GM12878 (cell line): ENCODE measurements at regions not wholly inside any gene's neighbourhood (a gene's known extent, or its start where the extent isn't known, plus 50 kb on each side); places are given as distances from the start of the nearest gene placed in this dataset.

ENCODE experiments used
- ATAC-seq: fragments of 200-7000 bp; cut with Tn5 transposase; 3 replicates; pipeline ENCODE4 v1.9.1; 2020; ENCODE audit warnings: mild to moderate bottlenecking, moderate library complexity
- BruUV-seq: library from RNA; stranded (reverse); fragments of 400-500 nt; replicated peaks from 2 replicates; lab custom pipeline; 2021; lab: Mats Ljungman, UMichigan
- CTCF ChIA-PET: fragments of 300-600 bp; sonication (Branson Sonifier 250); formaldehyde crosslinking; extraction: SDS; loops from one replicate; lab custom pipeline; 2021; ENCODE audit warnings: inconsistent platforms; lab: Yijun Ruan, JAX
- POLR2A ChIA-PET: fragments of 350-600 bp; formaldehyde crosslinking; extraction: SDS; loops from one replicate; lab custom pipeline; 2021; ENCODE audit warnings: inconsistent platforms; lab: Charles Lee
- RAD21 ChIA-PET: fragments of 300-600 bp; sonication (Branson Sonifier 250); formaldehyde crosslinking; loops from one replicate; lab custom pipeline; 2023; ENCODE audit warnings: antibody characterized with exemption; ENCODE audit not compliant: unreplicated experiment; lab: Charles Lee
- SMC1A ChIA-PET: fragments of 300-600 bp; sonication (Branson Sonifier 250); formaldehyde crosslinking; loops from one replicate; lab custom pipeline; 2023; ENCODE audit not compliant: unreplicated experiment, uncharacterized antibody; lab: Charles Lee
- DNase-seq: peaks from one replicate; pipeline ENCODE4 v3.0.0-alpha.2; 2011; ENCODE audit warnings: low read depth, low spot score
- FAIRE-seq: peaks from 3 replicates; lab custom pipeline; 2011; peaks lifted over from hg19 to GRCh38; lab: Jason Lieb, UNC
- H2AFZ ChIP-seq: 2 replicates; pipeline ENCODE4 v1.6.0; 2011; ENCODE audit warnings: low read depth, low read length, control low read depth; ENCODE audit not compliant: control insufficient read depth
- H3K27ac ChIP-seq: 2 replicates; pipeline ENCODE4 v1.5.1; 2011; ENCODE audit warnings: control low read depth; ENCODE audit not compliant: control insufficient read depth, insufficient read depth
- H3K27me3 ChIP-seq, 2 experiments: replicated peaks in 1 of 2; 2 replicates each; pipeline versions ENCODE4 v1.6.0 to v1.6.1; 2011; ENCODE audit warnings: low read length in 1 of 2; ENCODE audit not compliant: control insufficient read depth in 2 of 2, insufficient read depth in 2 of 2
- H3K36me3 ChIP-seq, 2 experiments: 2 replicates each; pipeline ENCODE4 v1.5.1; 2011; ENCODE audit warnings: low read length in 1 of 2; ENCODE audit not compliant: control insufficient read depth in 2 of 2, insufficient read depth in 2 of 2
- H3K4me1 ChIP-seq: 2 replicates; pipeline ENCODE4 v1.6.1; 2011; ENCODE audit warnings: mild to moderate bottlenecking, low read length, moderate library complexity, mixed read lengths; ENCODE audit not compliant: control insufficient read depth, insufficient read depth
- H3K4me2 ChIP-seq: 2 replicates; pipeline ENCODE4 v1.6.0; 2011; ENCODE audit warnings: control low read depth; ENCODE audit not compliant: control insufficient read depth, insufficient read depth
- H3K4me3 ChIP-seq: fragments of 200-600 bp; sonication (generic); 2 replicates; pipeline ENCODE4 v1.5.1; 2016
- H3K79me2 ChIP-seq: 2 replicates; pipeline ENCODE4 v1.6.0; 2011; ENCODE audit warnings: low read length; ENCODE audit not compliant: control insufficient read depth, insufficient read depth
- H3K9ac ChIP-seq: 2 replicates; pipeline ENCODE4 v1.8.0; 2011; ENCODE audit warnings: low read length, control low read depth, mixed read lengths; ENCODE audit not compliant: control insufficient read depth, insufficient read depth
- H3K9me3 ChIP-seq: replicated peaks from 3 replicates; pipeline ENCODE4 v1.5.1; 2011; ENCODE audit warnings: mild to moderate bottlenecking, low read length; ENCODE audit not compliant: control insufficient read depth, insufficient read depth
- H4K20me1 ChIP-seq: 2 replicates; pipeline ENCODE4 v1.6.0; 2011; ENCODE audit not compliant: control insufficient read depth, insufficient read depth
- BACH1 ChIP-seq: fragments of 450-650 bp; IDR thresholded peaks from 2 replicates; pipeline ENCODE4 v1.6.1; 2017; ENCODE audit warnings: mild to moderate bottlenecking, borderline replicate concordance
- CEBPB ChIP-seq, 2 experiments: fragments of 150-350 bp in 1 of 2; IDR thresholded peaks; 2 replicates each; pipeline ENCODE4 v1.6.1; 2012 to 2014; ENCODE audit warnings: low read depth in 2 of 2, low read length in 2 of 2, borderline replicate concordance in 1 of 2, inconsistent platforms in 1 of 2
- E2F4 ChIP-seq: IDR thresholded peaks from 2 replicates; pipeline ENCODE4 v1.6.1; 2012; ENCODE audit warnings: low read depth, low read length, improper control_type of control experiment
- GATAD2B ChIP-seq: fragments of 450-650 bp; conservative IDR thresholded peaks from 2 replicates; pipeline ENCODE4 v1.6.1; 2017; ENCODE audit warnings: low read depth, mild to moderate bottlenecking, moderate library complexity
- KAT2A ChIP-seq: conservative IDR thresholded peaks from 2 replicates; pipeline ENCODE4 v1.6.1; 2011; ENCODE audit warnings: low read depth, low read length; ENCODE audit not compliant: control insufficient read depth
- MEF2B ChIP-seq: fragments of 450-650 bp; IDR thresholded peaks from 2 replicates; pipeline ENCODE4 v1.6.1; 2018; ENCODE audit warnings: mild to moderate bottlenecking, moderate library complexity; ENCODE audit not compliant: partially characterized antibody, poor library complexity, severe bottlenecking
- MYB ChIP-seq: fragments of 150-350 bp; IDR thresholded peaks from 2 replicates; pipeline ENCODE4 v1.6.1; 2014; ENCODE audit warnings: mild to moderate bottlenecking, low read depth, low read length, borderline replicate concordance
- NBN ChIP-seq: fragments of 450-650 bp; IDR thresholded peaks from 2 replicates; pipeline ENCODE4 v1.6.1; 2016
- NFXL1 ChIP-seq: fragments of 450-650 bp; IDR thresholded peaks from 2 replicates; pipeline ENCODE4 v1.6.1; 2017; ENCODE audit warnings: antibody characterized with exemption, mild to moderate bottlenecking, borderline replicate concordance
- PBX3 ChIP-seq: IDR thresholded peaks from 2 replicates; pipeline ENCODE4 v1.6.1; 2011; ENCODE audit warnings: mild to moderate bottlenecking, low read depth, low read length, moderate library complexity; ENCODE audit not compliant: insufficient replicate concordance
- RELB ChIP-seq: fragments of 450-650 bp; IDR thresholded peaks from 2 replicates; pipeline ENCODE4 v1.6.1; 2017; ENCODE audit warnings: low read depth, mild to moderate bottlenecking, moderate library complexity
- SMAD1 ChIP-seq: fragments of 450-650 bp; IDR thresholded peaks from 2 replicates; pipeline ENCODE4 v1.6.1; 2018; ENCODE audit warnings: mild to moderate bottlenecking, low read depth; ENCODE audit not compliant: partially characterized antibody
- USF1 ChIP-seq: IDR thresholded peaks from 2 replicates; pipeline ENCODE4 v1.6.1; 2011; ENCODE audit warnings: borderline replicate concordance, low read depth, mild to moderate bottlenecking, moderate library complexity, mixed read lengths, low read length; ENCODE audit not compliant: insufficient read depth; ENCODE audit errors: extremely low read length
- ZBTB40 ChIP-seq: fragments of 450-650 bp; IDR thresholded peaks from 2 replicates; pipeline ENCODE4 v1.6.1; 2016; ENCODE audit warnings: mild to moderate bottlenecking, moderate library complexity, borderline replicate concordance
- WGBS: methylation state at CpG from one replicate; pipeline ENCODE4 v1.1.6; 2016; ENCODE audit warnings: low lambda C conversion rate; ENCODE audit not compliant: insufficient replicate concordance, insufficient coverage; ENCODE audit errors: missing lambda C conversion rate; 5-methylcytosine and 5-hydroxymethylcytosine counted together
- in situ Hi-C: fragments of 300-500 bp; cut with MboI; formaldehyde crosslinking; loops from 9 replicates; pipeline ENCODE4 v1.14.3; 2018; ENCODE audit warnings: mixed read lengths
- intact Hi-C: fragments of 100-400 bp; cut with micrococcal nuclease; formaldehyde crosslinking; loops from one replicate; pipeline ENCODE4 v1.14.2; 2022; ENCODE audit not compliant: unreplicated experiment

GRCh38 chr3:176946202-176946601 is 251.1 kb downstream of the TBL1XR1 start:
- in situ Hi-C loops (no loop called here), intact Hi-C loops (no loop called here)
- H3K27ac ChIP-seq: no peak overlapping the region
- ChIA-PET RAD21 (no interaction called here), CTCF (interaction anchor here (1.6 kb wide), 1 partner anchor 73 kb away, joined by 4 read pairs; no protein-coding TSS in a partner anchor), SMC1A (no interaction called here), POLR2A (no interaction called here)
- H3K4me1 ChIP-seq: no peaks in the 10 kb centered on the region
- 54% methylated on average over 9 of the region's 9 CpGs for WGBS
- H4K20me1 ChIP-seq: no peaks in the 10 kb centered on the region
- ATAC-seq: no peak
- no TSS peak for BruUV-seq
- no peaks in the 10 kb centered on the region for H3K36me3 ChIP-seq
- H3K9me3 ChIP-seq: no peaks in the 10 kb centered on the region
- H3K9ac ChIP-seq: no peak overlapping the region
- no peak overlapping the region for H3K4me2 ChIP-seq
- H3K79me2 ChIP-seq: no peaks in the 10 kb centered on the region
- no peak for DNase-seq
- no peaks in the 10 kb centered on the region for H3K27me3 ChIP-seq
- FAIRE-seq: no peak
- H3K4me3 ChIP-seq: no peak overlapping the region
- no peak overlapping the region for H2AFZ ChIP-seq
- no peak for TF ChIP-seq PBX3
- no peak for TF ChIP-seq MEF2B
- TF ChIP-seq KAT2A: no peak
- TF ChIP-seq E2F4: no peak
- TF ChIP-seq USF1: no peak
- TF ChIP-seq GATAD2B: no peak
- TF ChIP-seq NBN: no peak
- TF ChIP-seq MYB: no peak
- no peak for TF ChIP-seq CEBPB (IDR thresholded peaks at IDR 0.05; ENCODE audit: borderline replicate concordance in 1 of 2, low read depth in 2 of 2, low read length in 2 of 2)
- no peak for TF ChIP-seq NFXL1
- no peak for TF ChIP-seq BACH1
- no peak for TF ChIP-seq RELB
- TF ChIP-seq SMAD1: no peak
- TF ChIP-seq ZBTB40: no peak
